GM12891 (cell line): ENCODE measurements at regions not wholly inside any gene's neighbourhood (a gene's known extent, or its start where the extent isn't known, plus 50 kb on each side); places are given as distances from the start of the nearest gene placed in this dataset.

Source experiments
- PAX5 ChIP-seq: IDR thresholded peaks from 2 replicates; pipeline ENCODE4 v1.6.1; 2011; ENCODE audit warnings: low read length, moderate library complexity, mild to moderate bottlenecking; ENCODE audit not compliant: insufficient read depth, severe bottlenecking
- POLR2A ChIP-seq: IDR thresholded peaks from 2 replicates; pipeline ENCODE4 v1.6.1; 2011; ENCODE audit warnings: low read depth, low read length, control low read depth
- POLR2AphosphoS5 ChIP-seq: IDR thresholded peaks from 2 replicates; pipeline ENCODE4 v1.6.1; 2011; ENCODE audit warnings: low read depth, low read length, control low read depth
- SPI1 ChIP-seq: IDR thresholded peaks from 2 replicates; pipeline ENCODE4 v1.6.1; 2011; ENCODE audit warnings: low read depth, low read length, control low read depth
- TAF1 ChIP-seq: IDR thresholded peaks from 2 replicates; pipeline ENCODE4 v1.6.1; 2011; ENCODE audit warnings: low read depth, low read length, control low read depth

GRCh38 chr4:42235304-42236021, 83.0 kb upstream of the BEND4 start:
- TF ChIP-seq POLR2A (no peak), PAX5 (no peak), POLR2AphosphoS5 (no peak), TAF1 (no peak), SPI1 (no peak)
